Stomach (tissue), 8 donors: ENCODE measurements at regions not wholly inside any gene's neighbourhood (a gene's known extent, or its start where the extent isn't known, plus 50 kb on each side); places are given as distances from the start of the nearest gene placed in this dataset.

Experiments used
- DNase-seq, 2 donors: peaks; one replicate each; pipeline versions ENCODE4 v3.0.0 to v3.0.0-alpha.2; 2013 to 2019
- H3K27ac ChIP-seq, 5 donors: fragments of 200-600 bp in 4 of 5; sonication (generic) in 4 of 5; one replicate each; pipeline ENCODE4 v1.5.1; 2013 to 2019; ENCODE audit warnings: mild to moderate bottlenecking in 1 of 5, moderate library complexity in 1 of 5
- H3K27me3 ChIP-seq, 3 donors: fragments of 200-600 bp; sonication (generic); one replicate each; pipeline ENCODE4 v1.5.1; 2017 to 2019; ENCODE audit warnings: mixed run types in 1 of 3
- H3K36me3 ChIP-seq, 4 donors: fragments of 200-600 bp; sonication (generic); 1 replicate in 3 of 4; 2 replicates in 1 of 4; pipeline ENCODE4 v1.5.1; 2016 to 2019
- H3K4me1 ChIP-seq, 4 donors: fragments of 200-600 bp; sonication (generic); one replicate each; pipeline ENCODE4 v1.5.1; 2016 to 2019
- H3K4me3 ChIP-seq, 4 donors: fragments of 200-600 bp; sonication (generic) in 3 of 4; one replicate each; pipeline ENCODE4 v1.5.1; 2016 to 2019; ENCODE audit warnings: mild to moderate bottlenecking in 1 of 4
- H3K9me3 ChIP-seq, 4 donors: fragments of 200-600 bp; sonication (generic); one replicate each; pipeline ENCODE4 v1.5.1; 2016 to 2019
- EP300 ChIP-seq: sonication (generic); formaldehyde crosslinking; IDR thresholded peaks from one replicate; pipeline ENCODE4 v1.6.1; 2017; ENCODE audit warnings: antibody characterized with exemption
- POLR2A ChIP-seq, 4 donors: fragments of 450-650 bp; IDR thresholded peaks; one replicate each; pipeline ENCODE4 v1.6.1; 2016; ENCODE audit warnings: antibody characterized with exemption in 4 of 4, control low read depth in 2 of 4, mild to moderate bottlenecking in 1 of 4, moderate library complexity in 1 of 4
- POLR2AphosphoS5 ChIP-seq, 3 donors: sonication (generic); formaldehyde crosslinking; IDR thresholded peaks; one replicate each; pipeline ENCODE4 v1.6.1; 2016; ENCODE audit warnings: antibody characterized with exemption in 3 of 3
- WGBS, 5 donors: extraction: QIAGEN DNeasy Blood & Tissue Kit in 3 of 5; methylation state at CpG; one replicate each; pipeline versions ENCODE4 v1.1.5 to v1.1.7; 2013 to 2018; 5-methylcytosine and 5-hydroxymethylcytosine counted together
- intact Hi-C: fragments of 100-400 bp; cut with DNase I; formaldehyde crosslinking; loops from one replicate; pipeline ENCODE4 v1.15.1; 2023; ENCODE audit warnings: low total_unique reads
- TF ChIP-seq, protein P1 (sequence below), 7 experiments: fragments of 450-650 bp in 4 of 7; fragments of 200-600 bp in 3 of 7; sonication (generic) in 3 of 7; IDR thresholded peaks; one replicate each; pipeline ENCODE4 v1.5.1; 2016 to 2019; ENCODE audit warnings: antibody characterized with exemption in 7 of 7, control low read depth in 2 of 7, mild to moderate bottlenecking in 1 of 7
- donor health status: healthy with polysubstance abuse.
- donor health status: Bipolar disorder and iron deficiency.
- donor health status: healthy.

- intact Hi-C loops, result no loop called here
- 82 to 89% (median 86%) methylated on average over 8 of the region's 8 CpGs for WGBS, 5 donors
- no peak overlapping the region for H3K4me3 ChIP-seq
- TF ChIP-seq, protein P1, sequence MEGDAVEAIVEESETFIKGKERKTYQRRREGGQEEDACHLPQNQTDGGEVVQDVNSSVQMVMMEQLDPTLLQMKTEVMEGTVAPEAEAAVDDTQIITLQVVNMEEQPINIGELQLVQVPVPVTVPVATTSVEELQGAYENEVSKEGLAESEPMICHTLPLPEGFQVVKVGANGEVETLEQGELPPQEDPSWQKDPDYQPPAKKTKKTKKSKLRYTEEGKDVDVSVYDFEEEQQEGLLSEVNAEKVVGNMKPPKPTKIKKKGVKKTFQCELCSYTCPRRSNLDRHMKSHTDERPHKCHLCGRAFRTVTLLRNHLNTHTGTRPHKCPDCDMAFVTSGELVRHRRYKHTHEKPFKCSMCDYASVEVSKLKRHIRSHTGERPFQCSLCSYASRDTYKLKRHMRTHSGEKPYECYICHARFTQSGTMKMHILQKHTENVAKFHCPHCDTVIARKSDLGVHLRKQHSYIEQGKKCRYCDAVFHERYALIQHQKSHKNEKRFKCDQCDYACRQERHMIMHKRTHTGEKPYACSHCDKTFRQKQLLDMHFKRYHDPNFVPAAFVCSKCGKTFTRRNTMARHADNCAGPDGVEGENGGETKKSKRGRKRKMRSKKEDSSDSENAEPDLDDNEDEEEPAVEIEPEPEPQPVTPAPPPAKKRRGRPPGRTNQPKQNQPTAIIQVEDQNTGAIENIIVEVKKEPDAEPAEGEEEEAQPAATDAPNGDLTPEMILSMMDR (IDR thresholded peaks at IDR 0.05), result no peak
- TF ChIP-seq POLR2A (IDR thresholded peaks at IDR 0.05) (no peak), EP300 (no peak), POLR2AphosphoS5 (IDR thresholded peaks at IDR 0.05) (no peak)
- H3K27me3 ChIP-seq, result no peaks in the 10 kb centered on the region
- H3K4me1 ChIP-seq, result no peaks in the 10 kb centered on the region
- no peaks in the 10 kb centered on the region for H3K9me3 ChIP-seq
- H3K36me3 ChIP-seq, result no peaks in the 10 kb centered on the region
- H3K27ac ChIP-seq, result no peak overlapping the region
- DNase-seq, result no peak
Measured at GRCh38 chr6:53999088-53999755, 112.0 kb upstream of the MLIP start.

DNA sequence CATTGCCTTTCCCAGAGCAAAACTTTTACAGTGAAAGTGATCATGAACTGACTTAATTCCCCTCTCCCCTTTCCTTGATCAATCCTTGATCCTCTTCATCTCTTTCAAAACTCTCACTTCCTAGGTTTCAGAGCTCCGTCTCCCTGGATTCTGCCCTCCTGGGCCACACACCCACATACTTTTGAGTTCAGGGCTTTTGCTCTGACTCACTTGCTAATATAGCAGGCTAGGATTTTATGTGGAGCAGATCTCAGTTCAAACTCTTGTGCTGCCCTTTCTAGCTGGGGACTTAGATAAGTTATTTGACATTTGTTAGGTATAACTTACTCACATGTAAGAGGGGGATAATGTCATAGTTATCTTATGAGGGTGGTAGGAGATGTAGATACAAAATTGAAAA, 109.1 kb upstream of the MLIP start:
- Histone ChIP-seq H3K9me3 (no peaks in the 10 kb centered on the region), H3K36me3 (no peaks in the 10 kb centered on the region), H3K27ac (no peak overlapping the region), H3K27me3 (no peaks in the 10 kb centered on the region), H3K4me1 (no peaks in the 10 kb centered on the region), H3K4me3 (no peak overlapping the region)
- intact Hi-C loops, result no loop called here
- 80 to 92% (median 85%) methylated on average over 1 of the region's 1 CpG for WGBS, 5 donors
- TF ChIP-seq POLR2AphosphoS5 (IDR thresholded peaks at IDR 0.05), result no peak
- TF ChIP-seq EP300, result no peak
- TF ChIP-seq, protein P1 (IDR thresholded peaks at IDR 0.05), result no peak
- no peak for TF ChIP-seq POLR2A (IDR thresholded peaks at IDR 0.05)
- DNase-seq, result no peak

GRCh38 chr6:54003316-54003715, 107.9 kb upstream of the MLIP start:
- Histone ChIP-seq H3K4me1 (no peaks in the 10 kb centered on the region), H3K27me3 (no peaks in the 10 kb centered on the region), H3K4me3 (no peak overlapping the region), H3K27ac (no peak overlapping the region), H3K36me3 (no peaks in the 10 kb centered on the region), H3K9me3 (no peaks in the 10 kb centered on the region)
- WGBS, 5 donors, result 46 to 78% (median 63%) methylated on average over 1 of the region's 1 CpG
- no peak for DNase-seq
- no peak for TF ChIP-seq POLR2AphosphoS5 (IDR thresholded peaks at IDR 0.05)
- TF ChIP-seq EP300, result no peak
- no peak for TF ChIP-seq POLR2A (IDR thresholded peaks at IDR 0.05)
- TF ChIP-seq, protein P1 (IDR thresholded peaks at IDR 0.05), result no peak
- intact Hi-C loops, result no loop called here

- Histone ChIP-seq H3K27ac (no peak overlapping the region), H3K4me3 (no peak overlapping the region), H3K36me3 (no peaks in the 10 kb centered on the region), H3K9me3 (no peaks in the 10 kb centered on the region), H3K27me3 (no peaks in the 10 kb centered on the region), H3K4me1 (no peaks in the 10 kb centered on the region)
- WGBS, 5 donors, result 67 to 95% (median 80%) methylated on average over 1 of the region's 1 CpG
- no peak for DNase-seq
- intact Hi-C loops, result no loop called here
- TF ChIP-seq EP300 (no peak), POLR2A (IDR thresholded peaks at IDR 0.05) (no peak), POLR2AphosphoS5 (IDR thresholded peaks at IDR 0.05) (no peak)
- TF ChIP-seq, protein P1 (IDR thresholded peaks at IDR 0.05), result no peak
Measured at GRCh38 chr6:54008589-54008988, 102.7 kb upstream of the MLIP start.
